ENCODE measurements at regions not wholly inside any gene's neighbourhood (a gene's known extent, or its start where the extent isn't known, plus 50 kb on each side); places are given as distances from the start of the nearest gene placed in this dataset.
"Not testable (repeated sequence)": the region's sequence is repeated elsewhere in the genome, so short reads cannot be mapped to it uniquely, and the experiment has no call there.

GRCh38 chr7:122248472-122248871 is 56.1 kb downstream of the FEZF1 start:
- ATAC-seq (ENCODE audit: poor library complexity) (no peak), DNase-seq (no peak)
- intact Hi-C loops (cut with DNase I) = no loop called here

- intact Hi-C loops (cut with DNase I); DNase-seq; ATAC-seq (ENCODE audit: poor library complexity): not testable (repeated sequence)
Measured at GRCh38 chr7:122238729-122239128, 65.8 kb downstream of the FEZF1 start.

GRCh38 chr7:122238297-122238696 is 66.3 kb downstream of the FEZF1 start:
- ATAC-seq (ENCODE audit: poor library complexity); intact Hi-C loops (cut with DNase I); DNase-seq: not testable (repeated sequence)

GRCh38 chr7:122225874-122226273 is 78.7 kb downstream of the FEZF1 start:
- ATAC-seq (ENCODE audit: poor library complexity) (no peak), DNase-seq (no peak)
- intact Hi-C loops (cut with DNase I) = loop anchor here (10.0 kb wide), 1 partner anchor 929 kb away; no protein-coding TSS in a partner anchor

- DNase-seq (no peak), ATAC-seq (ENCODE audit: poor library complexity) (no peak)
- intact Hi-C loops (cut with DNase I) = no loop called here
Measured at GRCh38 chr7:122219253-122219865, 75.3 kb upstream of the AASS start.

DNA sequence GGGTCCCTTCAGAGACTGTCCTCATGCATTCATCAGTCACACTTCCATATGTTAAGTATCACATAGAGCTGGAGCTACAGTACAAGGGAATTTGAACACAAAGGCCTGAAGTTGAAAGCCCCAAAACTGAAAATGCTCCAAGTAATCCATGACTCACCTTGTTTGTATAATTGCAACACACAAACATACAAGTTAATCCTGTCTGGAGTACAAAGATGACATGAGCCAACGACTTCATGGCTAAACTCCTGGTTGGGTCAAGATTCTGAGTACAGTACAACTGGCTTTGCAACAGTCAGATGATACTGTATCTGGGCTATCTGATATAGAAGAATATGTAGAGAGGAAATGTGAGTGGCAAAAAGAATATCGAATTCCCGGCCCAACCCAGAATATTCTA is 73.1 kb upstream of the AASS start:
- ATAC-seq (ENCODE audit: poor library complexity) (no peak), DNase-seq (no peak)
- intact Hi-C loops (cut with DNase I) = no loop called here

DNA sequence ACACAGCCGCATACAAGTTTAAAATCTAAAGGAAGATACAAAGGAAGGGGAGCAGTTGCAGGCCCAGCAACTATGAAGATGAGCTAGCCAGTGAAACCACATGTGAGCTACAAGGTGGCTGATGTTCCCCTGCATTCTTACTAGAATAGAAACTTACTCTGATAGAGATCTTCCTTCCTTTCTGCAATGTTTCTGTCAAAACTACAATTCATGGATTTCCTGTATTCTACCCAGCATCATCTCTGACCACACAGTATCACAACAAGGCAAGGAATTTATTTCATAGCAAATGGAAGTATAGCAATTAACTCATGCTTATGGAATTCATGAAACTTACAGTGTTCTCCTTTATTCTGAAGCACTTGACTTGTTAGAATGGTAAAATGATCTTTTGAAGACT is 68.7 kb upstream of the AASS start:
- intact Hi-C loops (cut with DNase I) = no loop called here
- DNase-seq = no peak
- ATAC-seq (ENCODE audit: poor library complexity) = no peak

DNA sequence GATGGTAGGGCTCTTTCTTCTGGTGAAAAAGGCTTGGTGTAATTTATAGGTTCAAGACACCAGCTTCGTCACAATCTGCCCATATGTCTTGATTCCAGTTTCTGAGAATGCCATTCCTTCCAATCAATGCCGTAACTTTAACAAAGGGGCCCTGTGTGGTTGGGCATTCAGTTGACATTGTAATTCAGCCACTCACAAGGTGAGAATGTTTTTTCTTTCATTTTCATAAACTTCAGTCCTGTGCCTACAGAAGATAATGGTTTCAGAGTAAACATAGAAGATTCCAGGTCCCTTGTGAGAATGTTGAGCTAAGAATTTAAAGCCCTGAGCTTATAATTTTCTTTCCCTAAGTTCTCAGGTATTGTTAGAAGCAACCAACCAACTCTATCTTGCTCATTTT is 67.3 kb upstream of the AASS start:
- intact Hi-C loops (cut with DNase I) = no loop called here
- DNase-seq (no peak), ATAC-seq (ENCODE audit: poor library complexity) (no peak)

DNA sequence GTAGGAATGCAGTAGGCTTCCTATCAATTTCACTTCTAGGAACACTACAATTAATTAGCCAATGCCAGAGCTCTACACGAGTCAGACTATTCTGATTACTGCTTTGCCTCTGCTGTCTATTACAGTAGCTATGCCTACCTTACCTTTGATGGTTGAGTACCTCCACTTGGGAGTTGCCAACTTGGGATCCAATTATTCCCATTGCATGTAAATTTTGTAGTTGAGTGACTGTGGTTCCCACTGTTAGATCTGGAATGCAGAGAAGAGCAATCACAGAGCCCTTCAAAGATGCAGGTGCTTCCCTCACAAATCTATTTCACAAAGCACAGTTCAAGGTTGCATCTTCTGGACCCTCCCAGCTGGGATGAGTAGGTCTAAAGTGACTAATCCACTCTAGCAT is 62.9 kb upstream of the AASS start:
- ATAC-seq (ENCODE audit: poor library complexity) = no peak
- DNase-seq = no peak
- intact Hi-C loops (cut with DNase I) = no loop called here

DNA sequence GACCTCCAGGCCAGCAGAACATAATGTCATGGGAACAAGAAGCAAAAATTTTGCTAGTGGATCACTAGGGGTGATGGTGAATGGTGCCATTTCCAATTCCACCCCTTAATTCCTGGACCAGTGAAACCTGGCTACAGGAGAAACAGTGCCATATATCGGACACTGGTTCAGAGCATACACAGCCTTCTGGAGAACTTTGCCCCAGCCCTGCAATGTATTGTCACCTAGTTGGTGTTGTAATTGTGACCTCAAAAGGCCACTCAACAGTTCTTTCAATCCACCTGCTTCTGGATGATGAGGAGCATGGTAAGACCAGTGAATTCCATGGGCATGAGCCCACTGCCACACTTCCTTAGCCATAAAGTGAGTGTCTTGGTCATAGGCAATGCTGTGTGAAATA is 59.8 kb upstream of the AASS start:
- DNase-seq (no peak), ATAC-seq (ENCODE audit: poor library complexity) (no peak)
- intact Hi-C loops (cut with DNase I) = no loop called here

- intact Hi-C loops (cut with DNase I) = no loop called here
- no peak for DNase-seq
- ATAC-seq (ENCODE audit: poor library complexity) = no peak
Measured at GRCh38 chr7:122200888-122201287, 56.8 kb upstream of the AASS start.

- DNase-seq (no peak), ATAC-seq (ENCODE audit: poor library complexity) (no peak)
- intact Hi-C loops (cut with DNase I) = no loop called here
Measured at GRCh38 chr7:122199171-122199570, 55.1 kb upstream of the AASS start.

- ATAC-seq (ENCODE audit: poor library complexity) = no peak
- intact Hi-C loops (cut with DNase I) = no loop called here
Measured at GRCh38 chr7:122198581-122198980, 54.5 kb upstream of the AASS start.

More at GRCh38 chr7:122198581-122198980, 54.5 kb upstream of the AASS start:
- no peak for DNase-seq

All from Right ventricle myocardium superior (tissue), 1 donor.